ENCODE measurements at regions not wholly inside any gene's neighbourhood (a gene's known extent, or its start where the extent isn't known, plus 50 kb on each side); places are given as distances from the start of the nearest gene placed in this dataset.

GRCh38 chr2:239544918-239545465 lies 144.2 kb upstream of the HDAC4 start:
- no peak for TF ChIP-seq CTCF (IDR thresholded peaks at IDR 0.05)
- no peak for TF ChIP-seq POLR2A (IDR thresholded peaks at IDR 0.05)

All from testis (tissue), 2 donors.